ENCODE measurements at regions not wholly inside any gene's neighbourhood (a gene's known extent, or its start where the extent isn't known, plus 50 kb on each side); places are given as distances from the start of the nearest gene placed in this dataset.

- intact Hi-C loops (cut with DNase I), result no loop called here
- no peaks in the 10 kb centered on the region for H3K9me3 ChIP-seq
- no peaks in the 10 kb centered on the region for H3K36me3 ChIP-seq
- H3K27me3 ChIP-seq, result no peaks in the 10 kb centered on the region
- TF ChIP-seq, protein P1, sequence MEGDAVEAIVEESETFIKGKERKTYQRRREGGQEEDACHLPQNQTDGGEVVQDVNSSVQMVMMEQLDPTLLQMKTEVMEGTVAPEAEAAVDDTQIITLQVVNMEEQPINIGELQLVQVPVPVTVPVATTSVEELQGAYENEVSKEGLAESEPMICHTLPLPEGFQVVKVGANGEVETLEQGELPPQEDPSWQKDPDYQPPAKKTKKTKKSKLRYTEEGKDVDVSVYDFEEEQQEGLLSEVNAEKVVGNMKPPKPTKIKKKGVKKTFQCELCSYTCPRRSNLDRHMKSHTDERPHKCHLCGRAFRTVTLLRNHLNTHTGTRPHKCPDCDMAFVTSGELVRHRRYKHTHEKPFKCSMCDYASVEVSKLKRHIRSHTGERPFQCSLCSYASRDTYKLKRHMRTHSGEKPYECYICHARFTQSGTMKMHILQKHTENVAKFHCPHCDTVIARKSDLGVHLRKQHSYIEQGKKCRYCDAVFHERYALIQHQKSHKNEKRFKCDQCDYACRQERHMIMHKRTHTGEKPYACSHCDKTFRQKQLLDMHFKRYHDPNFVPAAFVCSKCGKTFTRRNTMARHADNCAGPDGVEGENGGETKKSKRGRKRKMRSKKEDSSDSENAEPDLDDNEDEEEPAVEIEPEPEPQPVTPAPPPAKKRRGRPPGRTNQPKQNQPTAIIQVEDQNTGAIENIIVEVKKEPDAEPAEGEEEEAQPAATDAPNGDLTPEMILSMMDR (IDR thresholded peaks at IDR 0.05), result no peak
- H3K27ac ChIP-seq, result no peak overlapping the region
- ATAC-seq (no peak), DNase-seq (no peak)
- peaks cover 0 to 6% of the 10 kb centered on the region in 2 donors for H3K4me1 ChIP-seq
- no peak overlapping the region for H3K4me3 ChIP-seq
These were observed 99.1 kb upstream of the NEUROD1 start for GRCh38 chr2:181779288-181780021.

DNA sequence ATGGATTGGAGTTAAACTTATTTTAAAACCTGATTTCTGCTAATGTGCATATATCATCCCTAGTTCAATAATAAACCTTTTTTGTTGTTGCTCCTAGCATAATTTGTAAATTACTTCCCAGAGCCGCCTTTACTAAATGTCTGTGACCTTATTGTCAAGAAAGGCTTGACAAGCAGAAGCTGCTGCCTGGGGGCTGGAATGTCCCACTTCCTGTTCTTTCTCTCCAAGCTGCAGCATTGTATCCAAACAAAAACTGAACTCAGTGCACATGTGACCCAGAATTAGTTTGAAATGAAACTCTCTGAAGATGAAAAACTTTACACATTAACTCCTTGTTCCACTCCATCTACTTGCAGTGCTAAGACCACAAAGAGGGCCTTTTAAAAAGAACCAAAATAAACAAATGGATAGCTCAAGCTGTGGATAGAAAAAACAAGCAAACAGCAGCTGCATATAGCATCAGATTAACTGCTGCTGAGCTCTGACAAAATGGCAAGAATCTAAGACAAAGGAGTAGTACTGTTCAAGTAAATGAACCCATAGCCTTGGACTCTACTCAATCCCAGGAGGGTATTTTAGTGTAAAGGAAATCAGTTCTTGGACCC, 99.8 kb upstream of the NEUROD1 start:
- TF ChIP-seq, protein P1 (IDR thresholded peaks at IDR 0.05), result no peak
- Histone ChIP-seq H3K27ac (no peak overlapping the region), H3K4me1 (peaks cover 0 to 6% of the 10 kb centered on the region in 2 donors), H3K36me3 (no peaks in the 10 kb centered on the region), H3K4me3 (no peak overlapping the region), H3K27me3 (no peaks in the 10 kb centered on the region), H3K9me3 (no peaks in the 10 kb centered on the region)
- peak in 2 of 4 donors; percentile 39 to 58 for DNase-seq
- peak; percentile 33 for ATAC-seq
- intact Hi-C loops (cut with DNase I), result no loop called here

GRCh38 chr2:181780657-181781056, 100.3 kb upstream of the NEUROD1 start:
- intact Hi-C loops (cut with DNase I), result no loop called here
- DNase-seq (no peak), ATAC-seq (no peak)
- no peak overlapping the region for H3K27ac ChIP-seq
- H3K36me3 ChIP-seq, result no peaks in the 10 kb centered on the region
- TF ChIP-seq, protein P1 (IDR thresholded peaks at IDR 0.05), result no peak
- H3K9me3 ChIP-seq, result no peaks in the 10 kb centered on the region
- H3K4me1 ChIP-seq, result peaks cover 0 to 6% of the 10 kb centered on the region in 2 donors
- H3K4me3 ChIP-seq, result no peak overlapping the region
- no peaks in the 10 kb centered on the region for H3K27me3 ChIP-seq

- Histone ChIP-seq H3K27me3 (no peaks in the 10 kb centered on the region), H3K27ac (no peak overlapping the region), H3K4me3 (no peak overlapping the region), H3K9me3 (no peaks in the 10 kb centered on the region), H3K36me3 (no peaks in the 10 kb centered on the region), H3K4me1 (peaks cover 0 to 6% of the 10 kb centered on the region in 2 donors)
- TF ChIP-seq, protein P1 (IDR thresholded peaks at IDR 0.05), result no peak
- intact Hi-C loops (cut with DNase I), result no loop called here
- DNase-seq, result no peak
- no peak for ATAC-seq
These were observed 100.9 kb upstream of the NEUROD1 start for GRCh38 chr2:181781078-181781786.

DNA sequence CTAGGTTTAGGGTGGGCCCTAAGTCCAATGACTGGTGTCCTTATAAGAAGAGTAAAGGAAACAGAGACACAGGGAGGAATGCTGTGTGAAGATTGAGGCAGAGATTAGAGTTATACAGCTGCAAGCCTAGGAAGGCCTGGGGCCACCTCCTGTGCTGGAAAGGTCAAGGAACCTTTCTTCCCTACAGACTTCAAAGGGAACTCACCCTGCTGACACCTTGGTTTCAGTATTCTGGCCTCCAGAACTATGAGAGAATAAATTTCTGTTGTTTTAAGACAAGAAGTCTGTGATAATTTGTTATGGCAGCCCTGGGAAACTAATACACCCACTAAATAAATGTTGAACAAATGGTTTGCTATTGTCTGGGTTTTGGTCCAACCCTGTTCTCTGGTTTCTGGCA, 102.3 kb upstream of the NEUROD1 start:
- no peaks in the 10 kb centered on the region for H3K36me3 ChIP-seq
- intact Hi-C loops (cut with DNase I), result no loop called here
- DNase-seq (no peak), ATAC-seq (no peak)
- H3K9me3 ChIP-seq, result no peaks in the 10 kb centered on the region
- TF ChIP-seq, protein P1 (IDR thresholded peaks at IDR 0.05), result no peak
- H3K27me3 ChIP-seq, result no peaks in the 10 kb centered on the region
- no peak overlapping the region for H3K27ac ChIP-seq
- peaks cover 0 to 6% of the 10 kb centered on the region in 2 donors for H3K4me1 ChIP-seq
- H3K4me3 ChIP-seq, result no peak overlapping the region
